Chondrocyte (in vitro differentiated cells): ENCODE measurements at regions not wholly inside any gene's neighbourhood (a gene's known extent, or its start where the extent isn't known, plus 50 kb on each side); places are given as distances from the start of the nearest gene placed in this dataset.

ENCODE experiments used
- DNase-seq: peaks from one replicate; pipeline ENCODE4 v3.0.0; 2021; ENCODE audit warnings: mixed read lengths, low spot score
- H3K27ac Mint-ChIP-seq: one replicate; pipeline ENCODE4 v1.8.0; 2021; ENCODE audit warnings: mild to moderate bottlenecking, moderate library complexity, mixed read lengths; ENCODE audit not compliant: unreplicated experiment
- H3K27me3 Mint-ChIP-seq: 2 replicates; pipeline ENCODE4 v1.8.0; 2021; ENCODE audit warnings: low read depth, mixed read lengths
- H3K36me3 Mint-ChIP-seq: 2 replicates; pipeline ENCODE4 v1.8.0; 2021; ENCODE audit warnings: low read depth, mixed read lengths
- H3K4me1 Mint-ChIP-seq: 2 replicates; pipeline ENCODE4 v1.8.0; 2021; ENCODE audit warnings: low read depth, mild to moderate bottlenecking, mixed read lengths
- H3K4me3 Mint-ChIP-seq: one replicate; pipeline ENCODE4 v1.8.0; 2021; ENCODE audit warnings: mild to moderate bottlenecking, moderate library complexity, mixed read lengths; ENCODE audit not compliant: unreplicated experiment
- H3K9me3 Mint-ChIP-seq: 2 replicates; pipeline ENCODE4 v1.8.0; 2021; ENCODE audit warnings: low read depth, mixed read lengths
- CTCF ChIP-seq: fragments of 200-600 bp; sonication (generic); IDR thresholded peaks from 2 replicates; pipeline ENCODE4 v1.5.0; 2021; ENCODE audit warnings: antibody characterized with exemption, mild to moderate bottlenecking, moderate library complexity

GRCh38 chr1:9471679-9472078, 67.6 kb upstream of the SLC25A33 start:
- no peaks in the 10 kb centered on the region for H3K36me3 Mint-ChIP-seq
- TF ChIP-seq CTCF, result no peak
- H3K4me1 Mint-ChIP-seq, result peaks cover 25% of the 10 kb centered on the region
- H3K4me3 Mint-ChIP-seq, result no peak overlapping the region
- H3K9me3 Mint-ChIP-seq, result no peaks in the 10 kb centered on the region
- H3K27ac Mint-ChIP-seq, result no peak overlapping the region
- H3K27me3 Mint-ChIP-seq, result no peaks in the 10 kb centered on the region
- DNase-seq, result no peak

- Mint-ChIP-seq H3K27ac (no peak overlapping the region), H3K4me3 (no peak overlapping the region), H3K27me3 (no peaks in the 10 kb centered on the region), H3K36me3 (no peaks in the 10 kb centered on the region), H3K9me3 (no peaks in the 10 kb centered on the region), H3K4me1 (peaks cover 20% of the 10 kb centered on the region)
- no peak for DNase-seq
- no peak for TF ChIP-seq CTCF
Observed at GRCh38 chr1:9472386-9473031, 66.8 kb upstream of the SLC25A33 start.

GRCh38 chr1:9473032-9473807, 66.0 kb upstream of the SLC25A33 start:
- H3K4me3 Mint-ChIP-seq, result no peak overlapping the region
- TF ChIP-seq CTCF, result no peak
- H3K9me3 Mint-ChIP-seq, result no peaks in the 10 kb centered on the region
- no peaks in the 10 kb centered on the region for H3K27me3 Mint-ChIP-seq
- H3K36me3 Mint-ChIP-seq, result no peaks in the 10 kb centered on the region
- peak overlapping the region; percentile 63 for H3K27ac Mint-ChIP-seq
- no peak for DNase-seq
- H3K4me1 Mint-ChIP-seq, result peaks cover 20% of the 10 kb centered on the region

GRCh38 chr1:9475061-9475627, 64.1 kb upstream of the SLC25A33 start:
- peaks cover 20% of the 10 kb centered on the region for H3K4me1 Mint-ChIP-seq
- no peak overlapping the region for H3K4me3 Mint-ChIP-seq
- no peaks in the 10 kb centered on the region for H3K27me3 Mint-ChIP-seq
- no peaks in the 10 kb centered on the region for H3K36me3 Mint-ChIP-seq
- H3K9me3 Mint-ChIP-seq, result no peaks in the 10 kb centered on the region
- TF ChIP-seq CTCF, result no peak
- no peak overlapping the region for H3K27ac Mint-ChIP-seq
- no peak for DNase-seq

GRCh38 chr1:9476790-9477463, 62.3 kb upstream of the SLC25A33 start:
- H3K4me1 Mint-ChIP-seq, result peaks cover 15% of the 10 kb centered on the region
- no peak overlapping the region for H3K4me3 Mint-ChIP-seq
- TF ChIP-seq CTCF, result no peak
- no peaks in the 10 kb centered on the region for H3K27me3 Mint-ChIP-seq
- H3K27ac Mint-ChIP-seq, result peak overlapping the region; percentile 62
- H3K9me3 Mint-ChIP-seq, result no peaks in the 10 kb centered on the region
- no peak for DNase-seq
- no peaks in the 10 kb centered on the region for H3K36me3 Mint-ChIP-seq
